H1 (cell line): ENCODE measurements at regions not wholly inside any gene's neighbourhood (a gene's known extent, or its start where the extent isn't known, plus 50 kb on each side); places are given as distances from the start of the nearest gene placed in this dataset.

Source experiments
- CTCF ChIA-PET: fragments of 300-600 bp; sonication (Branson Sonifier 250); formaldehyde crosslinking; loops from one replicate; lab custom pipeline; 2021; ENCODE audit not compliant: partially characterized antibody; lab: Charles Lee
- POLR2A ChIA-PET: fragments of 300-600 bp; sonication (Branson Sonifier 250); formaldehyde crosslinking; loops from one replicate; lab custom pipeline; 2021; ENCODE audit warnings: inconsistent platforms; ENCODE audit not compliant: partially characterized antibody; lab: Charles Lee
- DNase-seq, 2 experiments: peaks; one replicate each; pipeline versions ENCODE4 v3.0.0 to v3.0.0-alpha.2; 2010 to 2022; ENCODE audit warnings: low spot score in 2 of 2, low read depth in 1 of 2, mixed read lengths in 1 of 2
- FAIRE-seq: peaks from 2 replicates; lab custom pipeline; 2011; peaks lifted over from hg19 to GRCh38; lab: Jason Lieb, UNC
- H2AFZ ChIP-seq: 2 replicates; pipeline ENCODE4 v1.8.1; 2012; ENCODE audit warnings: low read length, inconsistent platforms
- H2AK5ac ChIP-seq: 2 replicates; pipeline ENCODE4 v1.6.1; 2013; ENCODE audit warnings: low read depth, low read length
- H2BK120ac ChIP-seq: replicated peaks from 2 replicates; pipeline ENCODE3; 2013; ENCODE audit warnings: low read depth, low read length, inconsistent platforms
- H2BK12ac ChIP-seq: 2 replicates; pipeline ENCODE4 v1.6.1; 2013; ENCODE audit warnings: low read depth, low read length
- H2BK15ac ChIP-seq: 2 replicates; pipeline ENCODE4 v1.6.1; 2013; ENCODE audit warnings: low read length
- H2BK20ac ChIP-seq: 2 replicates; pipeline ENCODE4 v1.6.1; 2013; ENCODE audit warnings: low read length
- H2BK5ac ChIP-seq: 2 replicates; pipeline ENCODE4 v1.6.1; 2013; ENCODE audit warnings: low read depth, low read length
- H3K14ac ChIP-seq: 2 replicates; pipeline ENCODE4 v1.6.1; 2013; ENCODE audit warnings: inconsistent platforms; ENCODE audit not compliant: insufficient read length
- H3K18ac ChIP-seq: 2 replicates; pipeline ENCODE4 v1.6.1; 2013; ENCODE audit warnings: low read length; ENCODE audit errors: extremely low read depth
- H3K23ac ChIP-seq: 2 replicates; pipeline ENCODE4 v1.6.1; 2013; ENCODE audit warnings: inconsistent platforms; ENCODE audit not compliant: insufficient read length
- H3K23me2 ChIP-seq: 2 replicates; pipeline ENCODE4 v1.6.1; 2013; ENCODE audit warnings: low read depth, low read length
- H3K27ac ChIP-seq: 2 replicates; pipeline ENCODE4 v1.6.1; 2011; ENCODE audit warnings: low read depth, low read length, inconsistent platforms
- H3K27me3 ChIP-seq, 4 experiments: replicated peaks in 1 of 4; 1 replicate in 1 of 4; 2 replicates in 3 of 4; pipeline versions ENCODE4 v1.6.1 to v1.8.1; 2011 to 2013; ENCODE audit warnings: low read length in 3 of 4, mild to moderate bottlenecking in 3 of 4, inconsistent platforms in 2 of 4, mixed read lengths in 2 of 4, moderate library complexity in 1 of 4; ENCODE audit not compliant: control insufficient read depth in 3 of 4, insufficient read depth in 3 of 4; ENCODE audit errors: extremely low read depth in 1 of 4
- H3K36me3 ChIP-seq, 4 experiments: 2 replicates each; pipeline versions ENCODE4 v1.6.1 to v1.8.1; 2011 to 2013; ENCODE audit warnings: mild to moderate bottlenecking in 4 of 4, low read length in 3 of 4, moderate library complexity in 2 of 4, control low read depth in 1 of 4, inconsistent platforms in 1 of 4; ENCODE audit not compliant: insufficient read depth in 4 of 4, control insufficient read depth in 2 of 4
- H3K4ac ChIP-seq: replicated peaks from 2 replicates; pipeline ENCODE3; 2013; ENCODE audit warnings: low read length, low read depth, mixed read lengths, inconsistent platforms; ENCODE audit not compliant: insufficient read length
- H3K4me1 ChIP-seq, 4 experiments: replicated peaks in 1 of 4; 1 replicate in 1 of 4; 2 replicates in 3 of 4; pipeline versions ENCODE4 v1.6.1 to v1.8.1; 2011 to 2013; ENCODE audit warnings: low read length in 3 of 4, inconsistent platforms in 2 of 4, mixed read lengths in 1 of 4; ENCODE audit not compliant: insufficient read depth in 4 of 4, control insufficient read depth in 3 of 4
- H3K4me2 ChIP-seq, 2 experiments: 2 replicates each; pipeline versions ENCODE4 v1.6.1 to v1.8.1; 2011 to 2013; ENCODE audit warnings: low read depth in 2 of 2, low read length in 2 of 2, control low read depth in 1 of 2, inconsistent platforms in 1 of 2, mild to moderate bottlenecking in 1 of 2; ENCODE audit not compliant: insufficient read depth in 1 of 2
- H3K4me3 ChIP-seq, 4 experiments: fragments of 200-600, 300-600 bp in 1 of 4; sonication (generic), shearing (Covaris generic), sonication (Bioruptor Twin) in 1 of 4; 2 replicates each; pipeline versions ENCODE4 v1.5.1 to v1.8.1; 2011 to 2016; ENCODE audit warnings: low read length in 4 of 4, low read depth in 3 of 4, control low read depth in 2 of 4, inconsistent platforms in 2 of 4, mild to moderate bottlenecking in 2 of 4, mixed read lengths in 1 of 4, moderate library complexity in 1 of 4; ENCODE audit not compliant: insufficient read depth in 2 of 4; ENCODE audit errors: extremely low read depth in 1 of 4
- H3K56ac ChIP-seq: replicated peaks from 2 replicates; pipeline ENCODE3; 2013; ENCODE audit warnings: low read depth, mild to moderate bottlenecking, mixed read lengths, low read length, inconsistent platforms; ENCODE audit not compliant: insufficient read length
- H3K79me1 ChIP-seq: 2 replicates; pipeline ENCODE4 v1.6.1; 2013; ENCODE audit warnings: low read depth, low read length, control low read depth
- H3K79me2 ChIP-seq, 2 experiments: 2 replicates each; pipeline versions ENCODE4 v1.6.1 to v1.8.1; 2012 to 2013; ENCODE audit warnings: low read length in 2 of 2, mild to moderate bottlenecking in 2 of 2, inconsistent platforms in 1 of 2; ENCODE audit not compliant: insufficient read depth in 2 of 2, control insufficient read depth in 1 of 2
- H3K9ac ChIP-seq, 4 experiments: replicated peaks in 1 of 4; 1 replicate in 1 of 4; 2 replicates in 3 of 4; pipeline versions ENCODE4 v1.6.1 to v1.8.1; 2011 to 2013; ENCODE audit warnings: low read depth in 3 of 4, low read length in 3 of 4, control low read depth in 2 of 4, mild to moderate bottlenecking in 2 of 4, moderate library complexity in 2 of 4, inconsistent platforms in 1 of 4; ENCODE audit errors: extremely low read depth in 1 of 4
- H3K9me3 ChIP-seq, 2 experiments: 2 replicates each; pipeline versions ENCODE4 v1.6.1 to v1.8.1; 2012 to 2013; ENCODE audit warnings: mild to moderate bottlenecking in 2 of 2, moderate library complexity in 2 of 2, control low read depth in 1 of 2, inconsistent platforms in 1 of 2, low read depth in 1 of 2, low read length in 1 of 2, mixed read lengths in 1 of 2; ENCODE audit not compliant: insufficient read depth in 2 of 2
- H4K20me1 ChIP-seq, 2 experiments: replicated peaks in 1 of 2; 2 replicates each; pipeline versions ENCODE3 to v1.8.1; 2011 to 2013; ENCODE audit warnings: inconsistent platforms in 2 of 2, low read length in 2 of 2, mild to moderate bottlenecking in 1 of 2; ENCODE audit not compliant: insufficient read depth in 2 of 2, control insufficient read depth in 1 of 2
- H4K5ac ChIP-seq: 2 replicates; pipeline ENCODE4 v1.6.1; 2013; ENCODE audit warnings: low read length, low read depth, mixed read lengths, inconsistent platforms; ENCODE audit not compliant: insufficient read length
- H4K8ac ChIP-seq: 2 replicates; pipeline ENCODE4 v1.8.0; 2013; ENCODE audit warnings: mild to moderate bottlenecking, moderate library complexity, low read length, inconsistent platforms; ENCODE audit not compliant: insufficient read depth; ENCODE audit errors: extremely low read depth
- H4K91ac ChIP-seq: replicated peaks from 2 replicates; pipeline ENCODE3; 2013; ENCODE audit warnings: low read length, mixed read lengths, inconsistent platforms; ENCODE audit not compliant: insufficient read length
- RBBP5 ChIP-seq: IDR thresholded peaks from 2 replicates; pipeline ENCODE4 v1.7.1; 2012; ENCODE audit warnings: low read depth, mild to moderate bottlenecking, inconsistent platforms, low read length, moderate library complexity, borderline replicate concordance
- WGBS, 2 experiments: shearing (Covaris generic) in 1 of 2; methylation state at CpG; one replicate each; pipeline versions ENCODE4 v1.1.6 to v1.1.7; 2013 to 2015; ENCODE audit warnings: low lambda C conversion rate in 2 of 2, mixed read lengths in 2 of 2, inconsistent platforms in 1 of 2, low coverage in 1 of 2, missing lambda C conversion rate in 1 of 2; ENCODE audit not compliant: insufficient replicate concordance in 2 of 2, insufficient coverage in 1 of 2, insufficient read length in 1 of 2; ENCODE audit errors: extremely low coverage in 1 of 2, missing lambda C conversion rate in 1 of 2; 5-methylcytosine and 5-hydroxymethylcytosine counted together

DNA sequence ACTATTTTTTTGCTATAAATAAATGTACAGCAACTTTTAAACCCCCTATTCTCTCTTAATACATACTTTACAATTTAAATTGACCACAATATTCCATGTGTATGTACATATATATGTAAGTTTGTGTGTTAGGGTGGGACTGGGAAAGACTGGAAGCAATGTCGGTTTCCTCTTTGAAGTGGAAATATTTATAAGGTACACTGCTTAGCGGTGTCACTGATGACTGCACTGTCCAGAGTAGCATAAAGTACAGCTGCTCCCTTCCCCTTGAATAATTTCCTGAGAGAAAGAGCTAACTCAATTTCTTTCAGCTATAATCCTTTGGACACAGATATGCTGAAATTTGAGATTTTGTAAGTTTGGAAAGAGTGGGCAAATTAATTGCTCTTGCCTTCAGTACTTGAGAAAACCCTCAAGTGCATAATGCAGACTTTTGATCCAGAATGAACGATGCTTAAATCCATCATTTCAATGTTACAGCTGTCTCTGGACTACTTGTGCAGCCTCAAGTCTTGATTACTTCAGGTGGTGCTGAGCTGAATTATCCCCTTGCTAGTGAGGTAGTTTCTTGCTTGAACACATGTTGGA is 267.0 kb upstream of the CFAP20DC start:
- Histone ChIP-seq H3K27ac (no peak overlapping the region), H4K20me1 (no peaks in the 10 kb centered on the region), H3K4me1 (no peaks in the 10 kb centered on the region), H2BK15ac (no peak overlapping the region), H2BK120ac (no peak overlapping the region), H2AK5ac (no peak overlapping the region), H3K27me3 (no peaks in the 10 kb centered on the region), H2BK5ac (no peak overlapping the region), H4K8ac (no peak overlapping the region), H3K23ac (no peak overlapping the region), H3K23me2 (no peaks in the 10 kb centered on the region), H3K4me3 (no peak overlapping the region), H3K9me3 (no peaks in the 10 kb centered on the region), H3K18ac (no peak overlapping the region), H3K9ac (no peak overlapping the region), H3K4me2 (no peak overlapping the region), H4K91ac (no peak overlapping the region), H3K56ac (no peak overlapping the region), H2BK20ac (no peak overlapping the region), H2BK12ac (no peak overlapping the region), H3K79me1 (no peaks in the 10 kb centered on the region), H3K79me2 (no peaks in the 10 kb centered on the region), H3K36me3 (no peaks in the 10 kb centered on the region), H2AFZ (no peak overlapping the region), H3K4ac (no peak overlapping the region), H3K14ac (no peak overlapping the region), H4K5ac (no peak overlapping the region)
- WGBS, 2 experiments = 94% methylated on average over 3 of the region's 3 CpGs; no CpG with 5 or more reads in 1 of the 2 experiments
- FAIRE-seq (no peak), DNase-seq (no peak)
- ChIA-PET CTCF (interaction anchor here (1.5 kb wide), 1 partner anchor 10 kb away, joined by 7 read pairs; no protein-coding TSS in a partner anchor), POLR2A (no interaction called here)
- TF ChIP-seq RBBP5 = no peak
